Right renal pelvis (tissue), 4 donors: ENCODE measurements at regions not wholly inside any gene's neighbourhood (a gene's known extent, or its start where the extent isn't known, plus 50 kb on each side); places are given as distances from the start of the nearest gene placed in this dataset.
A peak's percentile ranks its signal among the peaks of the same experiment; 100 is the strongest.

Source experiments
- DNase-seq, 4 donors: peaks; one replicate each; pipeline ENCODE4 v3.0.0-alpha.2; 2013; ENCODE audit warnings: low read depth in 4 of 4, low spot score in 3 of 4, missing footprints in 1 of 4

GRCh38 chr12:77630790-77631445 lies 199.8 kb upstream of the NAV3 start:
- DNase-seq: no peak

GRCh38 chr12:77630344-77630743 lies 200.3 kb upstream of the NAV3 start:
- DNase-seq: no peak

GRCh38 chr12:77629141-77629540 lies 201.6 kb upstream of the NAV3 start:
- DNase-seq: no peak

- DNase-seq: no peak
Measured at GRCh38 chr12:77625441-77625840, 205.3 kb upstream of the NAV3 start.

- no peak for DNase-seq
Measured at GRCh38 chr12:77619425-77619824, 211.3 kb upstream of the NAV3 start.

- no peak for DNase-seq
Measured at GRCh38 chr12:77617818-77618217, 212.9 kb upstream of the NAV3 start.

- DNase-seq: no peak
Measured at GRCh38 chr12:77615332-77615731, 215.4 kb upstream of the NAV3 start.

GRCh38 chr12:77613411-77613810 lies 217.3 kb upstream of the NAV3 start:
- DNase-seq: no peak

- DNase-seq: no peak
Measured at GRCh38 chr12:77610446-77610845, 220.2 kb upstream of the NAV3 start.

GRCh38 chr12:77609016-77609415 lies 221.7 kb upstream of the NAV3 start:
- DNase-seq: no peak

- peak in 2 of 4 donors; percentile 28 to 30 for DNase-seq
Measured at GRCh38 chr12:77608271-77608824, 222.3 kb upstream of the NAV3 start.

- no peak for DNase-seq
Measured at GRCh38 chr12:77606348-77606747, 224.3 kb upstream of the NAV3 start.

GRCh38 chr12:77603946-77604345 lies 226.7 kb upstream of the NAV3 start:
- no peak for DNase-seq

- no peak for DNase-seq
Measured at GRCh38 chr12:77601069-77601468, 229.6 kb upstream of the NAV3 start.

GRCh38 chr12:77600468-77600843 lies 230.2 kb upstream of the NAV3 start:
- DNase-seq: no peak

GRCh38 chr12:77599782-77600467 lies 230.8 kb upstream of the NAV3 start:
- DNase-seq: no peak

GRCh38 chr12:77594366-77594765 lies 236.3 kb upstream of the NAV3 start:
- no peak for DNase-seq

GRCh38 chr12:77592836-77593235 lies 237.9 kb upstream of the NAV3 start:
- no peak for DNase-seq

- DNase-seq: no peak
Measured at GRCh38 chr12:77591959-77592743, 238.5 kb upstream of the NAV3 start.

- no peak for DNase-seq
Measured at GRCh38 chr12:77590306-77590705, 240.4 kb upstream of the NAV3 start.

- DNase-seq: no peak
Measured at GRCh38 chr12:77584860-77585259, 245.8 kb upstream of the NAV3 start.
